HCT116 (cell line): ENCODE measurements at regions not wholly inside any gene's neighbourhood (a gene's known extent, or its start where the extent isn't known, plus 50 kb on each side); places are given as distances from the start of the nearest gene placed in this dataset.

Experiments
- ATAC-seq: fragments of 200-7000 bp; cut with Tn5 transposase; 2 replicates; pipeline ENCODE4 v1.9.1; 2020; ENCODE audit warnings: mild to moderate bottlenecking, moderate library complexity
- BruUV-seq: library from RNA; stranded (reverse); fragments of 400-500 nt; replicated peaks from 2 replicates; lab custom pipeline; 2021; lab: Mats Ljungman, UMichigan
- CTCF ChIA-PET: fragments of 300-600 bp; sonication (Branson Sonifier 250); formaldehyde crosslinking; loops from one replicate; lab custom pipeline; 2021; ENCODE audit warnings: antibody characterized with exemption; lab: Charles Lee
- POLR2A ChIA-PET: fragments of 300-600, 350-600 bp; sonication (Branson Sonifier 250); formaldehyde crosslinking; loops from one replicate; lab custom pipeline; 2021; ENCODE audit warnings: antibody characterized with exemption; lab: Charles Lee
- RAD21 ChIA-PET, 2 experiments: fragments of 300-600 bp; sonication (Branson Sonifier 250); formaldehyde crosslinking; loops; one replicate each; lab custom pipeline; 2023; ENCODE audit warnings: low total read pairs in 2 of 2; ENCODE audit not compliant: uncharacterized antibody in 2 of 2, unreplicated experiment in 2 of 2, low non-redundant PET in 1 of 2; lab: Charles Lee
- DNase-seq: peaks from one replicate; pipeline ENCODE4 v3.0.0-alpha.2; 2010; ENCODE audit warnings: low read depth, low spot score
- H2AFZ ChIP-seq: fragments of 200-600 bp; shearing (Covaris generic), sonication (generic); 2 replicates; pipeline ENCODE4 v1.6.1; 2017; ENCODE audit warnings: low read depth, mixed run types, mixed read lengths, antibody characterized with exemption, low read length; ENCODE audit not compliant: poor library complexity, severe bottlenecking
- H3K27ac ChIP-seq: 2 replicates; pipeline ENCODE4 v1.5.1; 2012; ENCODE audit warnings: low read depth, low read length
- H3K27me3 ChIP-seq: fragments of 200-600 bp; sonication (generic); 2 replicates; pipeline ENCODE4 v1.6.1; 2016; ENCODE audit warnings: mixed run types, low read length, mixed read lengths; ENCODE audit not compliant: insufficient read depth
- H3K36me3 ChIP-seq, 2 experiments: fragments of 200-500 bp in 1 of 2; fragments of 200-600 bp in 1 of 2; sonication (Bioruptor generic) in 1 of 2; sonication (generic) in 1 of 2; 2 replicates each; pipeline versions ENCODE4 v1.5.1 to v1.6.1; 2014 to 2016; ENCODE audit warnings: low read length in 2 of 2, inconsistent platforms in 1 of 2, mixed read lengths in 1 of 2, mixed run types in 1 of 2; ENCODE audit not compliant: insufficient read depth in 2 of 2, control insufficient read depth in 1 of 2
- H3K4me1 ChIP-seq, 2 experiments: fragments of 200-600 bp in 1 of 2; sonication (generic) in 1 of 2; 2 replicates each; pipeline versions ENCODE4 v1.5.1 to v1.6.1; 2012 to 2017; ENCODE audit warnings: low read length in 2 of 2, inconsistent platforms in 1 of 2, mild to moderate bottlenecking in 1 of 2, mixed read lengths in 1 of 2, mixed run types in 1 of 2, moderate library complexity in 1 of 2; ENCODE audit not compliant: insufficient read depth in 2 of 2, control insufficient read depth in 1 of 2
- H3K4me2 ChIP-seq: fragments of 200-600 bp; sonication (generic); 2 replicates; pipeline ENCODE4 v1.6.1; 2017; ENCODE audit warnings: mixed run types, low read length, mixed read lengths
- H3K4me3 ChIP-seq, 2 experiments: fragments of 200-600 bp in 1 of 2; sonication (generic) in 1 of 2; replicated peaks in 1 of 2; 2 replicates each; pipeline ENCODE4 v1.5.1; 2011 to 2016; ENCODE audit warnings: low read length in 2 of 2, control low read depth in 1 of 2, low read depth in 1 of 2, mild to moderate bottlenecking in 1 of 2, mixed read lengths in 1 of 2, mixed run types in 1 of 2
- H3K79me2 ChIP-seq: fragments of 200-600 bp; sonication (generic); 2 replicates; pipeline ENCODE4 v1.6.1; 2017; ENCODE audit warnings: mild to moderate bottlenecking, mixed run types, low read length, moderate library complexity, mixed read lengths; ENCODE audit not compliant: insufficient read depth
- H3K9ac ChIP-seq: fragments of 200-600 bp; sonication (generic); 2 replicates; pipeline ENCODE4 v1.6.1; 2016; ENCODE audit warnings: low read length, mixed read lengths
- H3K9me2 ChIP-seq: fragments of 200-600 bp; sonication (generic), shearing (Covaris generic); 2 replicates; pipeline ENCODE4 v1.6.1; 2017; ENCODE audit warnings: mixed run types, mild to moderate bottlenecking, moderate library complexity; ENCODE audit not compliant: insufficient read depth
- H3K9me3 ChIP-seq, 2 experiments: fragments of 200-500 bp in 1 of 2; fragments of 200-600 bp in 1 of 2; sonication (Bioruptor generic) in 1 of 2; sonication (generic) in 1 of 2; 2 replicates each; pipeline ENCODE4 v1.6.1; 2014 to 2017; ENCODE audit warnings: low read length in 2 of 2, mixed read lengths in 2 of 2, inconsistent platforms in 1 of 2, low read depth in 1 of 2, mild to moderate bottlenecking in 1 of 2, mixed run types in 1 of 2, moderate library complexity in 1 of 2; ENCODE audit not compliant: control insufficient read depth in 1 of 2, insufficient read depth in 1 of 2
- H4K20me1 ChIP-seq: fragments of 200-600 bp; sonication (generic), shearing (Covaris generic); 2 replicates; pipeline ENCODE4 v1.6.1; 2017; ENCODE audit warnings: mixed run types, mild to moderate bottlenecking, moderate library complexity; ENCODE audit not compliant: insufficient read depth
- ATF3 ChIP-seq: IDR thresholded peaks from 2 replicates; pipeline ENCODE4 v1.6.1; 2012
- CBX3 ChIP-seq: IDR thresholded peaks from 2 replicates; pipeline ENCODE4 v1.6.1; 2012; ENCODE audit warnings: low read depth
- CTCF ChIP-seq, 3 experiments: fragments of 200-600 bp in 1 of 3; sonication (generic) in 1 of 3; IDR thresholded peaks in 2 of 3; conservative IDR thresholded peaks in 1 of 3; 2 replicates each; pipeline ENCODE4 v1.5.1; 2012 to 2017; ENCODE audit warnings: low read depth in 2 of 3, low read length in 2 of 3, antibody characterized with exemption in 1 of 3, borderline replicate concordance in 1 of 3, control low read depth in 1 of 3, mild to moderate bottlenecking in 1 of 3, mixed read lengths in 1 of 3, mixed run types in 1 of 3, moderate library complexity in 1 of 3; ENCODE audit not compliant: insufficient read depth in 1 of 3
- ELF1 ChIP-seq: IDR thresholded peaks from 2 replicates; pipeline ENCODE4 v1.6.1; 2012; ENCODE audit warnings: low read depth, borderline replicate concordance
- EZH2 ChIP-seq: fragments of 200-600 bp; sonication (generic); IDR thresholded peaks from 2 replicates; pipeline ENCODE4 v1.6.1; 2017; ENCODE audit warnings: antibody characterized with exemption, mixed run types
- EZH2phosphoT487 ChIP-seq: fragments of 200-600 bp; IDR thresholded peaks from 2 replicates; pipeline ENCODE4 v1.6.1; 2018; ENCODE audit warnings: antibody characterized with exemption, borderline replicate concordance
- FOSL1 ChIP-seq: IDR thresholded peaks from 2 replicates; pipeline ENCODE4 v1.6.1; 2012; ENCODE audit warnings: low read depth
- JUND ChIP-seq: IDR thresholded peaks from 2 replicates; pipeline ENCODE4 v1.6.1; 2012
- MAX ChIP-seq: IDR thresholded peaks from 2 replicates; pipeline ENCODE4 v1.6.1; 2012
- POLR2AphosphoS5 ChIP-seq: IDR thresholded peaks from 2 replicates; pipeline ENCODE4 v1.6.1; 2011; ENCODE audit warnings: mild to moderate bottlenecking, low read depth, low read length, moderate library complexity
- RAD21 ChIP-seq: IDR thresholded peaks from 2 replicates; pipeline ENCODE4 v1.6.1; 2012; ENCODE audit warnings: low read depth, mild to moderate bottlenecking
- REST ChIP-seq: IDR thresholded peaks from 2 replicates; pipeline ENCODE4 v1.6.1; 2012; ENCODE audit warnings: low read depth
- SIN3A ChIP-seq: IDR thresholded peaks from 2 replicates; pipeline ENCODE4 v1.6.1; 2012; ENCODE audit warnings: low read depth
- SP1 ChIP-seq: IDR thresholded peaks from 2 replicates; pipeline ENCODE4 v1.6.1; 2012; ENCODE audit warnings: low read depth
- SRF ChIP-seq: IDR thresholded peaks from 2 replicates; pipeline ENCODE4 v1.6.1; 2012; ENCODE audit warnings: low read depth
- TCF7L2 ChIP-seq: IDR thresholded peaks from 2 replicates; pipeline ENCODE4 v1.7.0; 2011; ENCODE audit warnings: borderline replicate concordance, inconsistent platforms; ENCODE audit not compliant: insufficient read depth, insufficient read length; ENCODE audit errors: extremely low read depth
- YY1 ChIP-seq: IDR thresholded peaks from 2 replicates; pipeline ENCODE4 v1.6.1; 2011; ENCODE audit warnings: low read length, low read depth, moderate library complexity, mild to moderate bottlenecking; ENCODE audit not compliant: insufficient replicate concordance; ENCODE audit errors: extremely low read depth
- ZBTB33 ChIP-seq: IDR thresholded peaks from 2 replicates; pipeline ENCODE4 v1.6.1; 2011; ENCODE audit warnings: mild to moderate bottlenecking, low read length, moderate library complexity; ENCODE audit not compliant: insufficient replicate concordance; ENCODE audit errors: extremely low read depth
- ZFX ChIP-seq: fragments of 450-650 bp; IDR thresholded peaks from 2 replicates; pipeline ENCODE4 v1.6.1; 2017
- ZNF274 ChIP-seq: fragments of 200-500 bp; sonication (Bioruptor generic); IDR thresholded peaks from 2 replicates; pipeline ENCODE4 v1.6.1; 2014; ENCODE audit warnings: mild to moderate bottlenecking, low read depth, low read length, inconsistent platforms
- intact Hi-C: fragments of 100-400 bp; cut with micrococcal nuclease; formaldehyde crosslinking; loops from 2 replicates; pipeline ENCODE4 v1.10.0; 2022

GRCh38 chr1:22387919-22388580 is 63.6 kb upstream of the ZBTB40 start:
- BruUV-seq, result no TSS peak
- Histone ChIP-seq H3K27me3 (0 out of 2 replicates have a peak, but pooled peaks cover 7% of the 10 kb centered on the region), H3K36me3 (no peaks in the 10 kb centered on the region), H3K27ac (no peak overlapping the region), H4K20me1 (no peaks in the 10 kb centered on the region), H2AFZ (no peak overlapping the region), H3K9me3 (no peaks in the 10 kb centered on the region), H3K9ac (no peak overlapping the region), H3K9me2 (no peaks in the 10 kb centered on the region), H3K4me3 (no peak overlapping the region), H3K4me1 (no peaks in the 10 kb centered on the region), H3K79me2 (no peaks in the 10 kb centered on the region), H3K4me2 (no peak overlapping the region)
- RAD21 ChIA-PET, result no interaction called here
- no peak for ATAC-seq
- TF ChIP-seq SRF (no peak), FOSL1 (no peak), CBX3 (no peak), CTCF (IDR thresholded peaks at IDR 0.05 in 2 of 3, conservative IDR thresholded peaks at IDR 0.05 in 1 of 3; ENCODE audit: borderline replicate concordance in 1 of 3, insufficient read depth in 1 of 3, low read depth in 2 of 3, low read length in 2 of 3) (no peak), REST (no peak), MAX (no peak), TCF7L2 (no peak), ZNF274 (no peak), SP1 (no peak), RAD21 (no peak), ZFX (no peak), YY1 (no peak), ATF3 (no peak), POLR2AphosphoS5 (no peak), ZBTB33 (no peak), ELF1 (no peak), EZH2phosphoT487 (no peak), EZH2 (no peak), JUND (no peak), SIN3A (no peak)
- CTCF ChIA-PET, result no interaction called here
- no peak for DNase-seq
- intact Hi-C loops, result no loop called here
- POLR2A ChIA-PET, result no interaction called here
